Brain microvascular endothelial cell (primary cell): ENCODE measurements at regions not wholly inside any gene's neighbourhood (a gene's known extent, or its start where the extent isn't known, plus 50 kb on each side); places are given as distances from the start of the nearest gene placed in this dataset.

Source experiments
- DNase-seq: peaks from one replicate; pipeline ENCODE4 v3.0.0-alpha.2; 2020
- H3K27ac ChIP-seq: fragments of 250-450 bp; sonication (Bioruptor Pico); 2 replicates; pipeline ENCODE4 v1.5.1; 2020; ENCODE audit warnings: mild to moderate bottlenecking, moderate library complexity
- H3K27me3 ChIP-seq: fragments of 250-450 bp; sonication (Bioruptor Pico); replicated peaks from 2 replicates; pipeline ENCODE4 v1.5.1; 2020; ENCODE audit warnings: mild to moderate bottlenecking
- H3K36me3 ChIP-seq: fragments of 250-450 bp; sonication (Bioruptor Pico); replicated peaks from 2 replicates; pipeline ENCODE4 v1.5.1; 2020; ENCODE audit warnings: mild to moderate bottlenecking
- H3K4me3 ChIP-seq: 2 replicates; pipeline ENCODE4 v1.5.1; 2011; ENCODE audit warnings: low read depth, mild to moderate bottlenecking, control low read depth, low read length, moderate library complexity
- CTCF ChIP-seq: IDR thresholded peaks from 2 replicates; pipeline ENCODE4 v1.5.1; 2011; ENCODE audit warnings: low read depth, mild to moderate bottlenecking, moderate library complexity, low read length, control low read depth, inconsistent platforms; ENCODE audit errors: missing control alignments
- in situ Hi-C: cut with HindIII; loops from 2 replicates; pipeline ENCODE4 v1.10.0; 2017; ENCODE audit warnings: low sequenced_read_pairs, low pct_ligation_motif_present

- in situ Hi-C loops = no loop called here
- no peak for DNase-seq
- Histone ChIP-seq H3K36me3 (no peaks in the 10 kb centered on the region), H3K27me3 (no peaks in the 10 kb centered on the region), H3K27ac (no peak overlapping the region), H3K4me3 (no peak overlapping the region)
- no peak for TF ChIP-seq CTCF
Measured at GRCh38 chr10:80976658-80977057, 439.0 kb downstream of the SH2D4B start.

- no peak for TF ChIP-seq CTCF
- H3K27ac ChIP-seq = no peak overlapping the region
- H3K4me3 ChIP-seq = no peak overlapping the region
Measured at GRCh38 chr10:80985102-80985501, 447.4 kb downstream of the SH2D4B start.

GRCh38 chr10:80986596-80986995, 448.9 kb downstream of the SH2D4B start:
- no peak overlapping the region for H3K4me3 ChIP-seq
- no peak for DNase-seq
- no peak for TF ChIP-seq CTCF
- in situ Hi-C loops = no loop called here
- H3K36me3 ChIP-seq = no peaks in the 10 kb centered on the region
- no peak overlapping the region for H3K27ac ChIP-seq
- H3K27me3 ChIP-seq = no peaks in the 10 kb centered on the region

More at GRCh38 chr10:80985102-80985501, 447.4 kb downstream of the SH2D4B start:
- H3K36me3 ChIP-seq = no peaks in the 10 kb centered on the region
- no peak for DNase-seq
- in situ Hi-C loops = no loop called here
- H3K27me3 ChIP-seq = no peaks in the 10 kb centered on the region

DNA sequence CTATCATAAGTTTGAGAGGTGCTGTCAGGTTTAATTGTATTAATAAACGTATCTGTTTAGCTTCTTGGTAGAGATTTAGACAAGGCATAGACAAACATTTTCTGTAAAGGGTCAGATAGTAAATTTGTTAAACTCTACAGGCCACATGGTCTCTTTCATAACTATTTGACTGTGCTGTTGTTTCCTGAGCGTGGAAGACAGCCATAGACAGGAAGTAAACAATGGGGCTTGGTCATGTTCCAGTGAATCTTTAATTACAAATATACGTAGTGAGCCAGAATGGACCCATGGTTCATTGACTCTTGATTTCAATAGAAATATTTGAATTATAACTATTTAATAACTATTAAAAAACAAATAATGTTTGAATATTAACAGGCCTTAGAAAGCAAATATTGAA, 451.1 kb downstream of the SH2D4B start:
- H3K27ac ChIP-seq = no peak overlapping the region
- no peak for DNase-seq
- no peaks in the 10 kb centered on the region for H3K27me3 ChIP-seq
- in situ Hi-C loops = no loop called here
- no peak overlapping the region for H3K4me3 ChIP-seq
- no peak for TF ChIP-seq CTCF
- H3K36me3 ChIP-seq = no peaks in the 10 kb centered on the region

DNA sequence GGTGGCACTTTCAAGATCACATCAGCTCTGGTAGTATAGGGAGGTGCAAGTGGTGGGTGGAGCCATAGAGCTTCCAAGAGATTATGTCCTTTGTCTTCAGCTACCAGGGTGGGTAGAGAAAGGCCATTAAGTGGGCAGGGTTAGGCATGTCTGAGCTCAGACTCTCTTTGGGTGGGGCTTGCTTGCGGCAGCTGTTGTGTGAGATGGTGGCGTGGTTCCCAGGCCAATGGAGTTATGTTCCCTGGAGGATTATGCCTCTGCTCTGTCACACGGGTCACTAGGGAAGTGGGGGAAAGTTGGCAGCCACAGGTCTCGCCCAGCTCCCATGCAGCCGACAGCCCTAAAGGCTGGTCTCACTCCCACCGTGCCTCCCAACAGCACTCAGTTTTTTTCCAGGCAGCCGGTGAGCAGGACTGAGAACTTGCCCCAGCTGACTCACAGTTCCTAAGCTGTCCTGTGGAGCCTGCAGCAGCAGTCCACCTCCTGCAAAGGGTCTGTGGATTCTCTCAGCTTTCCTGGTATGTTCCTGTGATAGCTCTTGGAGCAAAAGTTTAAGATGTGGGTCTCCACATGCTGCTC, 459.0 kb downstream of the SH2D4B start:
- Histone ChIP-seq H3K36me3 (no peaks in the 10 kb centered on the region), H3K27ac (no peak overlapping the region), H3K4me3 (no peak overlapping the region), H3K27me3 (no peaks in the 10 kb centered on the region)
- no peak for DNase-seq
- TF ChIP-seq CTCF = no peak
- in situ Hi-C loops = no loop called here

- Histone ChIP-seq H3K27ac (no peak overlapping the region), H3K4me3 (no peak overlapping the region), H3K27me3 (no peaks in the 10 kb centered on the region), H3K36me3 (no peaks in the 10 kb centered on the region)
- in situ Hi-C loops = no loop called here
- no peak for DNase-seq
- no peak for TF ChIP-seq CTCF
Measured at GRCh38 chr10:81000781-81001180, 463.1 kb downstream of the SH2D4B start.
